Esophagus squamous epithelium (tissue), 5 donors: ENCODE measurements at regions not wholly inside any gene's neighbourhood (a gene's known extent, or its start where the extent isn't known, plus 50 kb on each side); places are given as distances from the start of the nearest gene placed in this dataset.
"Not testable (repeated sequence)": the region's sequence is repeated elsewhere in the genome, so short reads cannot be mapped to it uniquely, and the experiment has no call there.

Source experiments
- DNase-seq: peaks from one replicate; lab custom pipeline; 2025; lab: John Stamatoyannopoulos, UW
- H3K27ac ChIP-seq, 4 donors: fragments of 200-600 bp; sonication (generic); one replicate each; pipeline ENCODE4 v1.5.1; 2016 to 2019; ENCODE audit warnings: mild to moderate bottlenecking in 1 of 4
- H3K27me3 ChIP-seq, 4 donors: fragments of 200-600 bp; sonication (generic); 1 replicate in 3 of 4; 2 replicates in 1 of 4; pipeline versions ENCODE4 v1.5.1 to v1.6.0; 2017 to 2021; ENCODE audit warnings: antibody characterized with exemption in 1 of 4
- H3K36me3 ChIP-seq, 3 donors: fragments of 200-600 bp; sonication (generic); one replicate each; pipeline ENCODE4 v1.5.1; 2016 to 2019
- H3K4me1 ChIP-seq, 3 donors: fragments of 200-600 bp; sonication (generic); one replicate each; pipeline ENCODE4 v1.5.1; 2017 to 2019
- H3K4me3 ChIP-seq, 4 donors: fragments of 200-600 bp; sonication (generic); 1 replicate in 3 of 4; 2 replicates in 1 of 4; pipeline ENCODE4 v1.5.1; 2016 to 2019; ENCODE audit warnings: mild to moderate bottlenecking in 2 of 4, moderate library complexity in 1 of 4
- H3K9me3 ChIP-seq, 3 donors: fragments of 200-600 bp; sonication (generic); one replicate each; pipeline ENCODE4 v1.5.1; 2016 to 2019
- POLR2A ChIP-seq, 4 donors: fragments of 450-650 bp; IDR thresholded peaks; one replicate each; pipeline ENCODE4 v1.6.1; 2017; ENCODE audit warnings: antibody characterized with exemption in 4 of 4, mild to moderate bottlenecking in 4 of 4, moderate library complexity in 3 of 4
- WGBS, 2 donors: methylation state at CpG; one replicate each; pipeline ENCODE4 v1.1.5; 2018; 5-methylcytosine and 5-hydroxymethylcytosine counted together
- intact Hi-C: fragments of 100-400 bp; cut with DNase I; formaldehyde crosslinking; loops from one replicate; pipeline ENCODE4 v1.15.0; 2022
- TF ChIP-seq, protein P1 (sequence below), 6 experiments: fragments of 450-650 bp in 4 of 6; fragments of 200-600 bp in 2 of 6; sonication (generic) in 2 of 6; IDR thresholded peaks; one replicate each; pipeline ENCODE4 v1.5.1; 2016 to 2019; ENCODE audit warnings: antibody characterized with exemption in 6 of 6, mild to moderate bottlenecking in 4 of 6, moderate library complexity in 4 of 6
- donor health status: DM: yes; HTN: yes; CAD: no.

- intact Hi-C loops = no loop called here
- Histone ChIP-seq H3K27ac (no peak overlapping the region), H3K27me3 (no peaks in the 10 kb centered on the region), H3K36me3 (no peaks in the 10 kb centered on the region), H3K4me3 (no peak overlapping the region), H3K9me3 (no peaks in the 10 kb centered on the region), H3K4me1 (no peaks in the 10 kb centered on the region)
- TF ChIP-seq, protein P1, sequence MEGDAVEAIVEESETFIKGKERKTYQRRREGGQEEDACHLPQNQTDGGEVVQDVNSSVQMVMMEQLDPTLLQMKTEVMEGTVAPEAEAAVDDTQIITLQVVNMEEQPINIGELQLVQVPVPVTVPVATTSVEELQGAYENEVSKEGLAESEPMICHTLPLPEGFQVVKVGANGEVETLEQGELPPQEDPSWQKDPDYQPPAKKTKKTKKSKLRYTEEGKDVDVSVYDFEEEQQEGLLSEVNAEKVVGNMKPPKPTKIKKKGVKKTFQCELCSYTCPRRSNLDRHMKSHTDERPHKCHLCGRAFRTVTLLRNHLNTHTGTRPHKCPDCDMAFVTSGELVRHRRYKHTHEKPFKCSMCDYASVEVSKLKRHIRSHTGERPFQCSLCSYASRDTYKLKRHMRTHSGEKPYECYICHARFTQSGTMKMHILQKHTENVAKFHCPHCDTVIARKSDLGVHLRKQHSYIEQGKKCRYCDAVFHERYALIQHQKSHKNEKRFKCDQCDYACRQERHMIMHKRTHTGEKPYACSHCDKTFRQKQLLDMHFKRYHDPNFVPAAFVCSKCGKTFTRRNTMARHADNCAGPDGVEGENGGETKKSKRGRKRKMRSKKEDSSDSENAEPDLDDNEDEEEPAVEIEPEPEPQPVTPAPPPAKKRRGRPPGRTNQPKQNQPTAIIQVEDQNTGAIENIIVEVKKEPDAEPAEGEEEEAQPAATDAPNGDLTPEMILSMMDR (IDR thresholded peaks at IDR 0.05) = no peak
- no peak for DNase-seq
- 88 to 89% methylated on average over 2 of the region's 2 CpGs for WGBS, 2 donors
These were observed 256.0 kb downstream of the GRXCR1 start for GRCh38 chr4:43148481-43148880.

- no peaks in the 10 kb centered on the region for H3K27me3 ChIP-seq
- no peak overlapping the region for H3K4me3 ChIP-seq
- intact Hi-C loops = no loop called here
- H3K36me3 ChIP-seq = no peaks in the 10 kb centered on the region
- no peaks in the 10 kb centered on the region for H3K9me3 ChIP-seq
- H3K27ac ChIP-seq = no peak overlapping the region
- no peaks in the 10 kb centered on the region for H3K4me1 ChIP-seq
- DNase-seq = no peak
- TF ChIP-seq, protein P1 (IDR thresholded peaks at IDR 0.05) = no peak
- no peak for TF ChIP-seq POLR2A (IDR thresholded peaks at IDR 0.05)
- 52 to 57% methylated on average over 5 of the region's 5 CpGs for WGBS, 2 donors
These were observed 270.7 kb downstream of the GRXCR1 start for GRCh38 chr4:43163101-43163792.

- no peak for DNase-seq
- no peaks in the 10 kb centered on the region for H3K9me3 ChIP-seq
- no peaks in the 10 kb centered on the region for H3K4me1 ChIP-seq
- H3K27ac ChIP-seq = no peak overlapping the region
- intact Hi-C loops = no loop called here
- no peak overlapping the region for H3K4me3 ChIP-seq
- 76 to 83% methylated on average over 4 of the region's 4 CpGs for WGBS, 2 donors
- TF ChIP-seq POLR2A (IDR thresholded peaks at IDR 0.05) = no peak
- H3K27me3 ChIP-seq = no peaks in the 10 kb centered on the region
- H3K36me3 ChIP-seq = no peaks in the 10 kb centered on the region
These were observed 297.2 kb downstream of the GRXCR1 start for GRCh38 chr4:43189741-43190140.

DNA sequence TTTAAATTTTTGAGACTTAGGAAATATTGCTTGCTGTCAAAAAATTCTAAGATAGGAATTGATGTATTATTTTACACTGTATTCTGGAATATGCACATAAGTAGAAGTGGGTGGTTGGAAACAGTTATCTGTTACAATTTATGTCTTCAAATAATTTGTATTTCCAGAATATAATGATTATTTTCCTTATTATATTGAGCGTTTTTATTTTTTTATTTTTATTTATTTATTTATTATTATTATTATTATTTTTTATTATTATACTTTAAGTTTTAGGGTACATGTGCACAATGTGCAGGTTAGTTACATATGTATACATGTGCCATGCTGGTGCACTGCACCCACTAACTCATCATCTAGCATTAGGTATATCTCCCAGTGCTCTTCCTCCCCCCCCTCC, 320.1 kb downstream of the GRXCR1 start:
- H3K27ac ChIP-seq, H3K9me3 ChIP-seq, DNase-seq, intact Hi-C loops, H3K27me3 ChIP-seq, H3K4me1 ChIP-seq, H3K36me3 ChIP-seq, H3K4me3 ChIP-seq: not testable (repeated sequence)
- 74 to 83% methylated on average over 1 of the region's 1 CpG for WGBS, 2 donors

DNA sequence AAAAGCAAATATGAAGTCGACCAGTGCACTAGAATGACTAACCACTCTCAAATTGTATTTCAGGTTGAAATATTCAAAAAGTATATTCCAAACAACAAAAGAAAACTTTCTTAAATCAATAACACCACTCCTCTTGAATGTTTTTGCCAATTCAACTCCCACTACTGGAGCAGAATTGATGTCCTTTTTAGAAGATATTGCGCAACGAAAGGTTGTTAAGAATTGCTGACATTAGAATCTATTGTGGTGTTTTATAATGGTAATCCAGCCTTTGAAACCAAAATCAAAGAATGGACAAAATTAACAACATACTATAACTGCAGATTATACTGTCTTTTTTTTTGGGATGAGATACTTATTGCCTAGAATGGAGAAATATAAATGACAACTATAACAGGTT, 331.3 kb downstream of the GRXCR1 start:
- no peak for DNase-seq
- Histone ChIP-seq H3K36me3 (no peaks in the 10 kb centered on the region), H3K4me1 (no peaks in the 10 kb centered on the region), H3K9me3 (no peaks in the 10 kb centered on the region), H3K27ac (no peak overlapping the region), H3K27me3 (no peaks in the 10 kb centered on the region), H3K4me3 (no peak overlapping the region)
- TF ChIP-seq, protein P1 (IDR thresholded peaks at IDR 0.05) = no peak
- TF ChIP-seq POLR2A (IDR thresholded peaks at IDR 0.05) = no peak
- intact Hi-C loops = no loop called here
- WGBS, 2 donors = 75 to 76% methylated on average over 3 of the region's 3 CpGs

GRCh38 chr4:43224559-43224958, 332.0 kb downstream of the GRXCR1 start:
- no peak overlapping the region for H3K27ac ChIP-seq
- H3K36me3 ChIP-seq = no peaks in the 10 kb centered on the region
- TF ChIP-seq POLR2A (IDR thresholded peaks at IDR 0.05) = no peak
- TF ChIP-seq, protein P1 (IDR thresholded peaks at IDR 0.05) = no peak
- no peaks in the 10 kb centered on the region for H3K9me3 ChIP-seq
- H3K4me1 ChIP-seq = no peaks in the 10 kb centered on the region
- WGBS, 2 donors = 18 to 44% methylated on average over 2 of the region's 2 CpGs
- no peak for DNase-seq
- H3K27me3 ChIP-seq = no peaks in the 10 kb centered on the region
- H3K4me3 ChIP-seq = no peak overlapping the region
- intact Hi-C loops = no loop called here
